Panc1 (cell line): ENCODE measurements at regions not wholly inside any gene's neighbourhood (a gene's known extent, or its start where the extent isn't known, plus 50 kb on each side); places are given as distances from the start of the nearest gene placed in this dataset.

ENCODE experiments used
- ATAC-seq: fragments of 200-7000 bp; cut with Tn5 transposase; 2 replicates; pipeline ENCODE4 v1.9.1; 2020; ENCODE audit warnings: mild to moderate bottlenecking, moderate library complexity
- BruUV-seq: library from RNA; stranded (reverse); fragments of 400-500 nt; replicated peaks from 2 replicates; lab custom pipeline; 2021; lab: Mats Ljungman, UMichigan
- CTCF ChIA-PET: fragments of 300-600 bp; sonication (Branson Sonifier 250); formaldehyde crosslinking; loops from one replicate; lab custom pipeline; 2022; ENCODE audit warnings: antibody characterized with exemption; lab: Charles Lee
- POLR2A ChIA-PET: fragments of 300-600 bp; sonication (Branson Sonifier 250); formaldehyde crosslinking; loops from one replicate; lab custom pipeline; 2022; ENCODE audit warnings: antibody characterized with exemption; lab: Charles Lee
- DNase-seq: peaks from one replicate; pipeline ENCODE4 v3.0.0-alpha.2; 2010; ENCODE audit warnings: low read depth, low spot score
- H3K27ac ChIP-seq: 2 replicates; pipeline ENCODE4 v1.5.1; 2011; ENCODE audit warnings: mild to moderate bottlenecking, low read length, inconsistent platforms
- H3K27me3 ChIP-seq: fragments of 200-500 bp; sonication (Bioruptor generic); 2 replicates; pipeline ENCODE4 v1.6.0; 2014; ENCODE audit warnings: low read length, inconsistent platforms; ENCODE audit not compliant: control insufficient read depth, insufficient read depth
- H3K36me3 ChIP-seq: fragments of 200-500 bp; sonication (Bioruptor generic); 2 replicates; pipeline ENCODE4 v1.5.1; 2014; ENCODE audit warnings: inconsistent platforms, mild to moderate bottlenecking, low read length, moderate library complexity; ENCODE audit not compliant: control insufficient read depth, insufficient read depth
- H3K4me1 ChIP-seq: 2 replicates; pipeline ENCODE4 v1.5.1; 2011; ENCODE audit warnings: inconsistent platforms, mild to moderate bottlenecking, low read length, moderate library complexity; ENCODE audit not compliant: control insufficient read depth, insufficient read depth
- H3K4me3 ChIP-seq, 2 experiments: 2 replicates each; pipeline ENCODE4 v1.5.1; 2011 to 2012; ENCODE audit warnings: low read depth in 2 of 2, low read length in 2 of 2, mild to moderate bottlenecking in 2 of 2, inconsistent platforms in 1 of 2, moderate library complexity in 1 of 2
- H3K9me3 ChIP-seq: fragments of 200-500 bp; sonication (Bioruptor generic); 2 replicates; pipeline ENCODE4 v1.5.1; 2014; ENCODE audit warnings: low read depth, mild to moderate bottlenecking, inconsistent platforms, low read length, moderate library complexity; ENCODE audit not compliant: control insufficient read depth, insufficient read depth
- CTCF ChIP-seq: fragments of 450-650 bp; IDR thresholded peaks from 2 replicates; pipeline ENCODE4 v1.5.1; 2017; ENCODE audit warnings: mild to moderate bottlenecking
- POLR2AphosphoS5 ChIP-seq: IDR thresholded peaks from 2 replicates; pipeline ENCODE4 v1.6.1; 2012; ENCODE audit warnings: mild to moderate bottlenecking, low read depth, low read length, moderate library complexity
- REST ChIP-seq, 2 experiments: IDR thresholded peaks; 2 replicates each; pipeline ENCODE4 v1.6.1; 2011 to 2012; ENCODE audit warnings: low read depth in 2 of 2, control low read depth in 1 of 2, low read length in 1 of 2, mild to moderate bottlenecking in 1 of 2, moderate library complexity in 1 of 2; ENCODE audit not compliant: insufficient read depth in 1 of 2
- SIN3A ChIP-seq: IDR thresholded peaks from 2 replicates; pipeline ENCODE4 v1.6.1; 2012; ENCODE audit warnings: low read depth, mild to moderate bottlenecking, low read length, moderate library complexity, borderline replicate concordance; ENCODE audit not compliant: insufficient read depth
- TCF7L2 ChIP-seq: IDR thresholded peaks from 2 replicates; pipeline ENCODE4 v1.6.1; 2011; ENCODE audit warnings: mild to moderate bottlenecking, low read depth, low read length, inconsistent platforms
- in situ Hi-C: cut with HindIII; loops from 2 replicates; pipeline ENCODE4 v1.10.0; 2016; ENCODE audit warnings: low sequenced_read_pairs, low pct_unique_long_range_greater_than_20kb
- intact Hi-C: fragments of 100-400 bp; cut with micrococcal nuclease; formaldehyde crosslinking; loops from one replicate; pipeline ENCODE4 v1.10.0; 2022; ENCODE audit not compliant: unreplicated experiment

- POLR2A ChIA-PET: no interaction called here
- Histone ChIP-seq H3K4me3 (peak overlapping the region; percentile 28 to 50), H3K27me3 (no peaks in the 10 kb centered on the region), H3K27ac (peak overlapping the region; percentile 48; the same call in 1 of the 2 replicates), H3K4me1 (peaks cover 2% of the 10 kb centered on the region; the same call in 1 of the 2 replicates), H3K36me3 (no peaks in the 10 kb centered on the region), H3K9me3 (no peaks in the 10 kb centered on the region)
- BruUV-seq: no TSS peak
- TF ChIP-seq TCF7L2 (peak; percentile 51), CTCF (no peak)
- DNase-seq (no peak), ATAC-seq (peak; percentile 5; the same call in 1 of the 2 replicates)
- in situ Hi-C loops (no loop called here), intact Hi-C loops (no loop called here)
- CTCF ChIA-PET: no interaction called here
Observed at GRCh38 chr2:8584174-8585066, 97.4 kb upstream of the ID2 start.

- CTCF ChIA-PET: no interaction called here
- TF ChIP-seq REST (IDR thresholded peaks at IDR 0.05; ENCODE audit: insufficient read depth in 1 of 2, low read depth in 2 of 2, low read length in 1 of 2) (no peak), POLR2AphosphoS5 (no peak), SIN3A (no peak), TCF7L2 (no peak), CTCF (no peak)
- no peak for ATAC-seq
- H3K9me3 ChIP-seq: no peaks in the 10 kb centered on the region
- no peak for DNase-seq
- POLR2A ChIA-PET: no interaction called here
- in situ Hi-C loops: no loop called here
- no peak overlapping the region for H3K27ac ChIP-seq
- H3K36me3 ChIP-seq: no peaks in the 10 kb centered on the region
- H3K27me3 ChIP-seq: no peaks in the 10 kb centered on the region
- no peak overlapping the region for H3K4me3 ChIP-seq
- peaks cover 2% of the 10 kb centered on the region; the same call in 1 of the 2 replicates for H3K4me1 ChIP-seq
- intact Hi-C loops: no loop called here
- BruUV-seq: no TSS peak
Observed at GRCh38 chr2:8586457-8587051, 95.3 kb upstream of the ID2 start.
